AG10803 (cell line): ENCODE measurements at regions not wholly inside any gene's neighbourhood (a gene's known extent, or its start where the extent isn't known, plus 50 kb on each side); places are given as distances from the start of the nearest gene placed in this dataset.

ENCODE experiments used
- DNase-seq: peaks from one replicate; pipeline ENCODE4 v3.0.0; 2010; ENCODE audit warnings: low read depth
- H3K4me3 ChIP-seq: 2 replicates; pipeline ENCODE4 v1.5.1; 2011; ENCODE audit warnings: mild to moderate bottlenecking, low read length, control low read depth
- TF ChIP-seq, protein P1 (sequence below): conservative IDR thresholded peaks from 2 replicates; pipeline ENCODE4 v1.5.1; 2011; ENCODE audit warnings: mild to moderate bottlenecking, low read length, control low read depth, inconsistent platforms

DNA sequence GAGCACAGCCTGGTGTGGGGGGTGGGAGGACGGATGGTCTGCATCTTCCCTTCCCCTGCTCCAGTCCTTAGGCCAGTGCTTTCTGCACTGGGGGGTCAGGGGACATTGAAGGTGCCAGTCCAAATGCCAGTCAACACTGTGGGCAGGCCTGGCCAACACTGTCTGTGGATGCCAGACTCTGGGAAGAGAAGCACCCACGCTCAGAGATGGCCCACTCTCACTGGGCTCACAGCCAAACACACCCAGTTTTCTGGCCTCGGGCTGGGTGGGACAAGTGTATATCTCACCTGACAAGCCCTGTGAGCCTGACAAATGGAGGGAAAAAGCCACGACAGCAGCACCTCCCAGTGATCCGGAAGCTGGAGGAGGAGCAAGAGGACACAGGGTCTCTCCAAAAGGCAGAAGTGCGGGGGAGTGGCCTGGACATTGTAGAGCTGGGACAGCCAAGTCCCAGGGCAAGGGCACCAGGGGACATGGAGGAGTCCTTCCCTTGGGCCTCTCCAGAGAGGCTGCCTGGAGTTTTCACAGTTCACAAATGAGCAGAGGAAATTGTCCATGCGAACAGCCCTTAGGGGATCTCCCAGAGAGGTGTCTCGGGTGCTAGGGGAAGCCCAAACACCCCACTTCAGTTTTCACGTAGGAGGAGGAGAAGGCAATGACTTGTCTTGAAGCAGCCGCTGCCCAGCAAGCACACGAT is 79.3 kb downstream of the SDC1 start:
- TF ChIP-seq, protein P1, sequence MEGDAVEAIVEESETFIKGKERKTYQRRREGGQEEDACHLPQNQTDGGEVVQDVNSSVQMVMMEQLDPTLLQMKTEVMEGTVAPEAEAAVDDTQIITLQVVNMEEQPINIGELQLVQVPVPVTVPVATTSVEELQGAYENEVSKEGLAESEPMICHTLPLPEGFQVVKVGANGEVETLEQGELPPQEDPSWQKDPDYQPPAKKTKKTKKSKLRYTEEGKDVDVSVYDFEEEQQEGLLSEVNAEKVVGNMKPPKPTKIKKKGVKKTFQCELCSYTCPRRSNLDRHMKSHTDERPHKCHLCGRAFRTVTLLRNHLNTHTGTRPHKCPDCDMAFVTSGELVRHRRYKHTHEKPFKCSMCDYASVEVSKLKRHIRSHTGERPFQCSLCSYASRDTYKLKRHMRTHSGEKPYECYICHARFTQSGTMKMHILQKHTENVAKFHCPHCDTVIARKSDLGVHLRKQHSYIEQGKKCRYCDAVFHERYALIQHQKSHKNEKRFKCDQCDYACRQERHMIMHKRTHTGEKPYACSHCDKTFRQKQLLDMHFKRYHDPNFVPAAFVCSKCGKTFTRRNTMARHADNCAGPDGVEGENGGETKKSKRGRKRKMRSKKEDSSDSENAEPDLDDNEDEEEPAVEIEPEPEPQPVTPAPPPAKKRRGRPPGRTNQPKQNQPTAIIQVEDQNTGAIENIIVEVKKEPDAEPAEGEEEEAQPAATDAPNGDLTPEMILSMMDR, result no peak
- H3K4me3 ChIP-seq, result no peak overlapping the region
- no peak for DNase-seq

DNA sequence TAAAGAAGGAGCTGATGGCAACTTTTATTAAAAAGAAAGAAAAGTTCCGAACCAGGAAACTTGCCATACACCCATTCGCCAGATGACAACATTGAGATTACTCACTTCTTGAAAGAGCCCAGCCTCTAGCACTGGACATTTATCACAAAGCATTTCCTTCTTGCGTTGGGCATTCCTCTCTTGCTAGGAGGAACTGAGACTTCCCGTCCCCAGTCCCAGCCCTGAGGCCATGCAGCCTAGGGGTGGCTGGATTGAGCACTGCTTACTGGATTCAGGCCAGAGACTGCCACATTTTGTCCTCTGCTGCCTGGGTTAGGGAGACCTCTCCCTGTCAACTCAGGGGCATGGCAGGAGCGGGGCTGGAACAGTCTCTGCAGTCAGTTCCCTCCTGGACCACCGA is 80.1 kb downstream of the SDC1 start:
- H3K4me3 ChIP-seq, result no peak overlapping the region
- DNase-seq, result no peak

DNA sequence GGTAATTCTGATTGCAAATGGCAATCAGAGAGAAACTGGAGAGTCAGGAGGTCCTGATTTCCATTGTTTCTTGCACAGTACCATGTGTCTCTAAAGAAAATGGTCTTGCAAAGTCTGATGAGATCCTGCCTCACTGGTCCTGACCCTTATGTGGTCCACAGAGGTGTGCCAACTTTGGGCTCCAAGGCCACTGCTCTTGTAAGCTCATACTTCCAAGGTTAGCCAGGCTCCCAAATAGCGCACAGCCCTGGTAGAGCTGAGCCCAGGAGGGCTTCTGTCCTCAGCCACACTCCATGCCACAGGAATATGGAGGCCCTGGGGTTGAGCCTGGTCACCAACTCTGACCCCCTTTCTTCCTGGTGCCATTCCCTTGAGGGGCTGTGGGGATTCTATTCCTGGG is 80.7 kb downstream of the SDC1 start:
- TF ChIP-seq, protein P1, result no peak
- no peak overlapping the region for H3K4me3 ChIP-seq
- no peak for DNase-seq

More for the DNA sequence above, 80.1 kb downstream of the SDC1 start:
- TF ChIP-seq, protein P1, result no peak

DNA sequence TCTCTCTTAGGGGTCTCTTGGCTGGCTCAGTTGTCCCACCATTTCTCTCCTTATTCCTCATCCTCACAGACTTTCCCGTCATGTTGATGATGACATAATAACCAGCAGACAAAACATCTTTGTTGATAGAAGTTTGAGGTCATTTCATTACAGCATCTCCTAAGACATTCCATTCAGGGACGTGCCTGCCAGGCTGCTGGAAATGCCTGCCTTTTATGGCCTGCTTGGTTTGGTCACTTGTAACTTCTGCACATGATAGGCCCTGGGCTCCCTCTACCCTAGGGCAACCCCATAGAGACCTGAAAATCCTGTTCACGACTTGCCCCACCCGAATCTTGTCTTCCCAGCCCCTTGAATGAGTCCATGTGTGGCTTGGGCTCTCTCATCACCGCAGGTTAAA is 81.7 kb downstream of the SDC1 start:
- TF ChIP-seq, protein P1, result no peak
- DNase-seq, result peak; percentile 58
- H3K4me3 ChIP-seq, result no peak overlapping the region

DNA sequence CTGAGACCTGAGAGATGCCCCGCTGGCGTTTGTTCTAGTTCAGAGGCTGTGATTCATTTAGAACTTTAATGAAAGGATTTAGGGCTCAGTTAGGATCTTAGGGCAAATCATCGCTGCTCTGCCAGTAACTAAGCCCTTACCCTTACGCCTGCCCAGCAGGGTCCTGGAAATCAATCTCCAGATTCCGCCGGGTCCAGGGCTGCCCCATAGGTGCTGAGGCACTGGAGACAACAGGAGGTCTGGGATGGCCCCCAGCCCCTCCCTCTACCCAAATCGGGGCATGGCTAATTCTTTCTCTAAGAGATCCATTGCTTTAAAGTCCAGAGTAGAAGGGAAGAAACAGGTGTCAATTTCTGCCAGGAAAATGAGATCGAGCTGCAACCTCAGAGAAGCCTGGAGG is 83.1 kb downstream of the SDC1 start:
- no peak overlapping the region; the same call in 1 of the 2 replicates for H3K4me3 ChIP-seq
- DNase-seq, result no peak

DNA sequence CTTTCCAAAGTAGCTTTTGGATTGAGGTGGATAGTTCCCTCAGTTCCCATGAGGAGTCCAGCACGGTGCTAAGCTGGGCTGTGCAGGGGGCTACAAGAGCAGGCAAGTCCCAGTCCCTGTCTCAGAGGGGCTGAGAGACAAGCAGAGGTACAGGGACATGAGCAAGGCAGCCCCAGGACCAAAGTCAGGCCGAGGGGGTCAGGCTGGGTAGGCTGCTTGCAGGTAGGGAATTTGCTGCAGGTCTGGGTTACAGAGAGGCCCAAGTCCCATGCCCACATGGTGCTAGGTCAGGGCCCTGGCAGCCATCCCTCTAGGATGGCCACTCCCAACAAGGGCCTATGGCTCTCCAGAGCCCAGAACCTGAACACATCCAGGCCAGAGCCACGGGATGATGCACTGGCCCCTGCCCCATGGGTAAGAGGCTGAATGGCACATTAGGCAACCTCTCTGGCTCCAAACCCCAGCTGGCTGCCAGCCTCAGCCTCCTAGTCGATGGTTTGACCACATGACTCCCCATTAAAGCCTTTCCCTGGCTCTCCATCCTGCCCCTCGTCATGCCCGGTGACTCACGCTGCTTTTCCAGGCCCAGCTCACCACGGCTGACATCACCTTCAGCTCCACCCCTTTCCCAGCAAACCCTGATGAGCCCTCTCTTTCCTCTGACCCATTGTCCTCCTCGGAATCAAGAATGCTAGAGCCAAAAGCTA is 83.7 kb downstream of the SDC1 start:
- TF ChIP-seq, protein P1, result no peak
- H3K4me3 ChIP-seq, result no peak overlapping the region
- DNase-seq, result peak; percentile 97

More for the DNA sequence above, 83.1 kb downstream of the SDC1 start:
- TF ChIP-seq, protein P1, result no peak
